ENCODE measurements at regions not wholly inside any gene's neighbourhood (a gene's known extent, or its start where the extent isn't known, plus 50 kb on each side); places are given as distances from the start of the nearest gene placed in this dataset.

DNA sequence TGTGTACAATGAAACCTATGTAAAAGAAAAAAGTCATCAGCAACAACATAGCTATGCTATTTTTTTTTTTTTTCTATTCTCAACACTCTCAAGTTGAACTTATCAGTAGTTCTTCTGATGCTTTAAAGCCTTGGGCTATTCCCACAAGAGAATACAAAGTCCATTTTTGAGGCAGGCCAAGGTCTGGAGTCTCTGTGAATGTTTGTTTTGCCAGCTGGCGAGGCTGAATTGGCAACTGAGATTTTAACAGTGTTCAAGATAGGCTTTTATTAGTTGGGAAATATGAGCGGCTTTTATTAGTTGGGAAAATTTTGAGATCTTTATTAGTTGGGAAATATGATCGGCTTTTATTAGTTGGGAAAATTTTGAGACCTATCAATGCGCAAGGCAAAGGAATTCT, 336.6 kb downstream of the SLITRK2 start:
- no peak overlapping the region for H3T11ph ChIP-seq (ENCODE audit: low read length)
- H3K79me2 ChIP-seq (ENCODE audit: insufficient read depth, low read length), result no peaks in the 10 kb centered on the region
- TF ChIP-seq, protein P1, sequence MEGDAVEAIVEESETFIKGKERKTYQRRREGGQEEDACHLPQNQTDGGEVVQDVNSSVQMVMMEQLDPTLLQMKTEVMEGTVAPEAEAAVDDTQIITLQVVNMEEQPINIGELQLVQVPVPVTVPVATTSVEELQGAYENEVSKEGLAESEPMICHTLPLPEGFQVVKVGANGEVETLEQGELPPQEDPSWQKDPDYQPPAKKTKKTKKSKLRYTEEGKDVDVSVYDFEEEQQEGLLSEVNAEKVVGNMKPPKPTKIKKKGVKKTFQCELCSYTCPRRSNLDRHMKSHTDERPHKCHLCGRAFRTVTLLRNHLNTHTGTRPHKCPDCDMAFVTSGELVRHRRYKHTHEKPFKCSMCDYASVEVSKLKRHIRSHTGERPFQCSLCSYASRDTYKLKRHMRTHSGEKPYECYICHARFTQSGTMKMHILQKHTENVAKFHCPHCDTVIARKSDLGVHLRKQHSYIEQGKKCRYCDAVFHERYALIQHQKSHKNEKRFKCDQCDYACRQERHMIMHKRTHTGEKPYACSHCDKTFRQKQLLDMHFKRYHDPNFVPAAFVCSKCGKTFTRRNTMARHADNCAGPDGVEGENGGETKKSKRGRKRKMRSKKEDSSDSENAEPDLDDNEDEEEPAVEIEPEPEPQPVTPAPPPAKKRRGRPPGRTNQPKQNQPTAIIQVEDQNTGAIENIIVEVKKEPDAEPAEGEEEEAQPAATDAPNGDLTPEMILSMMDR (conservative IDR thresholded peaks at IDR 0.05), result no peak
- no peaks in the 10 kb centered on the region for H3K4me1 Mint-ChIP-seq
- no peak overlapping the region for H3K9ac ChIP-seq (ENCODE audit: extremely low read depth, insufficient read length, low read length)
- no peak overlapping the region for H2BK20ac ChIP-seq (ENCODE audit: low read depth, low read length, poor library complexity, severe bottlenecking)
- H2BK5ac ChIP-seq (ENCODE audit: insufficient read length, low read length), result no peak overlapping the region
- H3K27me3 Mint-ChIP-seq (ENCODE audit: low read depth), result peaks cover 1% of the 10 kb centered on the region
- peaks cover 10% of the 10 kb centered on the region for H3K9me3 ChIP-seq (ENCODE audit: control insufficient read depth, low read depth, low read length)
- no peak overlapping the region for H3K14ac ChIP-seq (ENCODE audit: insufficient read depth, low read length)
- peaks cover 44 to 49% of the 10 kb centered on the region in 2 experiments for H3K9me3 Mint-ChIP-seq
- H2BK15ac ChIP-seq (ENCODE audit: low read depth, low read length), result no peak overlapping the region
- H2AFZ ChIP-seq (ENCODE audit: low read length), result no peak overlapping the region
- no peaks in the 10 kb centered on the region for H3K23me2 ChIP-seq (ENCODE audit: insufficient read length, low read depth, low read length, poor library complexity, severe bottlenecking)
- no peak for DNase-seq
- H4K91ac ChIP-seq (ENCODE audit: insufficient read length, low read depth, low read length), result no peak overlapping the region
- H3K27ac Mint-ChIP-seq, result no peak overlapping the region
- H3K79me1 ChIP-seq (ENCODE audit: insufficient read depth, low read depth, low read length, poor library complexity, severe bottlenecking), result no peaks in the 10 kb centered on the region
- H2BK120ac ChIP-seq (ENCODE audit: low read depth, low read length, poor library complexity, severe bottlenecking), result no peak overlapping the region
- no peaks in the 10 kb centered on the region for H3K27me3 ChIP-seq (ENCODE audit: insufficient read depth, low read length)
- no peaks in the 10 kb centered on the region for H4K20me1 ChIP-seq (ENCODE audit: control insufficient read depth, insufficient read depth, insufficient read length)
- no peak overlapping the region for H3K23ac ChIP-seq (ENCODE audit: insufficient read length, low read depth, low read length)
- no peak overlapping the region for H3K56ac ChIP-seq (ENCODE audit: insufficient read length, low read depth, low read length)
- no peak overlapping the region for H2AK5ac ChIP-seq (ENCODE audit: insufficient read length, low read length)
- no peak overlapping the region for H3K27ac ChIP-seq (ENCODE audit: insufficient read length, low read depth, low read length)
- WGBS (ENCODE audit: extremely low coverage, insufficient read length, low lambda C conversion rate), result no CpG with 5 or more reads among the region's 4 CpGs
- no peak overlapping the region for H3K4ac ChIP-seq (ENCODE audit: low read depth, low read length)
- no peak overlapping the region for H4K5ac ChIP-seq (ENCODE audit: insufficient read length, low read depth, low read length)
- no peaks in the 10 kb centered on the region; a peak in 1 of 7 replicates for H3K36me3 Mint-ChIP-seq (ENCODE audit: insufficient read depth in 1 of 3, low read depth in 3 of 3)
- no peak overlapping the region for H3K4me3 Mint-ChIP-seq
- no peak overlapping the region for H3K18ac ChIP-seq (ENCODE audit: insufficient read length, low read depth, low read length)
- H2BK12ac ChIP-seq (ENCODE audit: insufficient read length, low read depth, low read length), result no peak overlapping the region
- H3K4me1 ChIP-seq (ENCODE audit: insufficient read depth, low read length), result no peaks in the 10 kb centered on the region
- no peak overlapping the region for H3K4me2 ChIP-seq (ENCODE audit: insufficient read depth, insufficient read length, low read length)
- no peak overlapping the region for H4K8ac ChIP-seq (replicated peaks; ENCODE audit: insufficient read length, low read depth, low read length)

All from H9 (cell line).